HG02840 (cell line): ENCODE measurements at regions not wholly inside any gene's neighbourhood (a gene's known extent, or its start where the extent isn't known, plus 50 kb on each side); places are given as distances from the start of the nearest gene placed in this dataset.

Experiments used
- ATAC-seq: cut with Tn5 transposase; IDR thresholded peaks from one replicate; pipeline ENCODE4 v1.9.1; 2021; ENCODE audit warnings: mild to moderate bottlenecking, moderate library complexity, moderate number of reproducible peaks; ENCODE audit not compliant: unreplicated experiment, low FRiP score

DNA sequence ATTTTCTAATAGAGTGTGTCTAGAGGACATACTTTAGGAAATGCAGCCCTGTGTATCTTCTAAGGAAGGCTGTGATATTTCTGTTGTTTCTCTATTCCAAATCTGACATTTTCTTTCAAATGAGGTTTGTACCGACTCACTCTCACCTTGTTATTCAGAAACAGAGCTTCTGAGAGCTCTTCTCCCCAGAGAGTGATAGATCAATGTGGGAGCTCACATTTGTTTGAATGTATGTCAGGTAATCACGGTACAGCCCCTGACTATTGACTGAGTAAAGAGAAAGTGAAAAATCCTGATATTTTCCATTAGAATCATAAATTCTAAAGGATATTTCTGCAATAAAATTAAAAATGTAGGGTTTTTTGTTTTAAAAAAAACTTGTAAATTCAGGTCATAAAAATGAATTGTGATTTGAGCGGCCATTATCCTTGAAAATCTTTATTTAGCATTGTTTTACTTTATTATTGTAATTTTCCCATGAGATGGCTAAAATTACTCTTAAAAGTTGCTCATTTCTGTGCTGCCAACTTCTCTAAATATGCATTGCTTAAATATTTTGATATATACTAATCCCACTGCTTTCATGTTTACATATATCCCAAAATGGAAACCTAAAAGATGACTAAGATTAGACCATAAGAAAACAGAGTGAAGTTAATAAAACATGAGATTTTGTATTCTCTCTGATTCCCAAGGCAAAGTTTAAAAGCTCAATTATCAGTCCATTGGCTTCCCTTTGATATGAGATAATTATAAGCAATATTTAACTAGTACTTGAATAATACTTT is 1226.8 kb upstream of the CITED2 start:
- ATAC-seq = no peak

DNA sequence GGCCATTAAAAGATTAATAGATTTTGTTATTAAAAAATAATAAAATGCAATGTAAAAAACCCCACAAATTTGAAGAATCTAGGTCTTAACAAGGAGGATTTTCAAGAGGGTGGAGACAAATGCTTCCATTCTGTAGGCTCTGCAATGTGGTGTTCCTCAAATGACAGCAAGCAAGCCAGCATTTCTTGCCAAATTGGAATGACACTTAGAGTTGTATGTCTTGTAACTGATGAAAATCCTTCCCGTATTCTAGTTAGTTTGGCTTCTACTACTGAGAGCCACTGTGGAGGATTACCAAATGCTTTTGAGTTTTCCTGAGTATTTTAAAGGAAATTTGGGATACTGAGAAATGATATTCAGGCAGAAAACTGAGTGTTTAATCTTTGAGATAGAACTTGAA is 1225.5 kb upstream of the CITED2 start:
- no peak for ATAC-seq

DNA sequence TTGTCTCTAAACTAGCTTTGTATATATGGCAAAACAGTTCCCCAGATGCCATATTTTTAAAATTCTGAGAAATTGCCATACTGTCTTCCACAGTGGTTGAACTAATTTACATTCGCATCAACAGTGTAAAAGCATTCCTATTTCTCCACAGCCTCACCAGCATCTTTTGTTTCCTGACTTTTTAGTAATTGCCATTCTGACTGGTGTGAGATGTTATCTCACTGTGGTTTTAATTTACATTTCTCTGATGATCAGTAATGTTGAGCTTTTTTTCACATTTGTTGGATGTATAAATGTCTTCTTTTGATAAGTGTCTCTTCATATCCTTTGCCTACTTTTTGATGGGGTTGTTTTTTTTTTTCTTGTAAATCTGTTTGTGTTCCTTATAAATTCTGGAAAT is 1222.7 kb upstream of the CITED2 start:
- ATAC-seq = no peak

DNA sequence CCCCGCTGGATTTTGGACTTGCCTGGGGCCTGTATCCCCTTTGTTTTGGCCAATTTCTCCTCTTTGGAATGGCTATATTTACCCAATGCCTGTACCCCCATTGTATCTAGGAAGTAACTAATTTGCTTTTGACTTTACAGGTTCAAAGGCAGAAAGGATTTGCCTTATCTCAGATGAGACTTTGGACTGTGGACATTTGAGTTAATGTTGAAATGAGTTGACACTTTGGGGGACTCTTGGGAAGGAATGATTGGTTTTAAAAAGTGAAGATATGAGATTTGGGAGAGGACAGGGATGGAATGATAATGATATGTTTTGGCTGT is 1220.3 kb upstream of the CITED2 start:
- no peak for ATAC-seq

DNA sequence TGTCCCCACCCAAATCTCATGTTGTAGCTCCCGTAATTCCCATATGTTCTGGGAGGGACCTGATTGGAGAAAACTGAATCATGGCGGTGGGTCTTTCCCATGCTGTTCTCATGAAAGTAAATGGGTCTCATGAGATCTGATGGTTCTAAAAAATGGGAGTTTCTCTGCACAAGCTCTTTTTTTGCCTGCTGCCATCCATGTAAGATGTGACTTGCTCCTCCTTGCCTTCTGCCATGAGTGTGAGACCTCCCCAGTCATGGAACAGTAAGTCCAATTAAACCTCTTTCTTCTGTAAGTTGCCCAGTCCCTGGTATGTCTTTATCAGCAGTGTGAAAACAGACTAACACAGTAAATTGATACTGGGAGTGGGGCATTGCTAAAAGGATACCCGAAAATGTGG is 1218.4 kb upstream of the CITED2 start:
- ATAC-seq = no peak

- ATAC-seq = no peak
Observed at GRCh38 chr6:140590641-140591040, 1216.2 kb upstream of the CITED2 start.

- peak; percentile 84 for ATAC-seq
Observed at GRCh38 chr6:140586426-140587061, 1212.1 kb upstream of the CITED2 start.

GRCh38 chr6:140581601-140582000 is 1207.2 kb upstream of the CITED2 start:
- ATAC-seq = no peak

- ATAC-seq = no peak
Observed at GRCh38 chr6:140579918-140580317, 1205.5 kb upstream of the CITED2 start.

GRCh38 chr6:140576004-140576555 is 1201.6 kb upstream of the CITED2 start:
- no peak for ATAC-seq

DNA sequence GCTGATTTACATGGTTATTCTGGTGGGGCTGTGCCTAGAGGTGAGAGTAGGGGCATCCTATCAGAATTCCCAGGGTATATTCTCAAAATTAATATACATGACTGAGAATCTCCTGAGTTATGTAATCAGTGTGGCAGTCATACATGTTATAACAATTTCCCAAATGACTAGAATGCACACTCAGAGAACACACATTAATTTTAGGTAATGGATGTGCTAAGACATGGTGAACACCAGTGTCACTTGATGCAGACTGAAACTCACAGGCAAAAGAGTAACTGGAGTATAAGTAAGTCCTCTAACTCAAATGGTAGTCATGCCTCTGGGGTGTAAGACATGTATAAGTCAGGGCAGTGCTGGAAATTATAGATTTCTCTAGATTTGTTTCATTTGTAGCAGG is 1198.4 kb upstream of the CITED2 start:
- no peak for ATAC-seq

DNA sequence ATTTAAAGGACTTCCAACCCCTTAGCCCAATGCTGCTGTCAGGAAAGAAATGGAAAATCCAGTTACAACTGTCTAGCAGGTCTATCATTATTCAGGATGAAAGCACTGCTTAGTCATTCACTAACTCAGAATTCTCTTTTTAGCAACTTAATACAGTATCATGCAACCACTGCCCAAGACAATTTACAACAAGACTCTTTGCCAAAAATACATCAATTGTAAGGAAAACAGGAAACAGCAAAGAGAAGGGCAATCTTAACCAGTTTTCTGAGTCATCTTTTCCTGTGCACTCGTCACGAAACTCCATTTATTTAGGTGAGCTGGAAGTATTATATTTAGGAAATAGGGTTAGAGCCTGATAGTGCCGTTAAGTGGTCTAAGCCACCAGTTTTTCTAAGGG is 1197.7 kb upstream of the CITED2 start:
- no peak for ATAC-seq

- ATAC-seq = no peak
Observed at GRCh38 chr6:140571145-140571544, 1196.7 kb upstream of the CITED2 start.

GRCh38 chr6:140567466-140567865 is 1193.0 kb upstream of the CITED2 start:
- no peak for ATAC-seq

- ATAC-seq = no peak
Observed at GRCh38 chr6:140566781-140567277, 1192.4 kb upstream of the CITED2 start.

- ATAC-seq = no peak
Observed at GRCh38 chr6:140563728-140564127, 1189.3 kb upstream of the CITED2 start.

DNA sequence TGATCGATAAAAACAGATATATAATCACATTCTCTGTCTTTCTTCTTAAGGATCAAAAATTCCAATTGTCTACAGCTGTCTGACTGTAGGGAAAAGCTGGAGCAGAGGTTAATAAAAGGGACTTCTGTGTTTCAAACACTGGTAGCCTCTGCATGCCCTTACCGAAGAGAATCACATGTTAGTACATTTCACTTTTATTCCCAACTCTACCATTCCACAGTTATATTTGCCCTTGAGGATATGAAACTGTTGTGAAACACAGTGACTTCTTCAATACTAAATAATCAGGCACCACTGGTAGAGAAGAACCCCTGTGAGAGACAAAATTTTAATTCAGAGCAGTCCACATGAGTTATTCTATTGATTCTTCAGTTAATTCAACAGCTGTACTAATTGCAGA is 1187.3 kb upstream of the CITED2 start:
- no peak for ATAC-seq

DNA sequence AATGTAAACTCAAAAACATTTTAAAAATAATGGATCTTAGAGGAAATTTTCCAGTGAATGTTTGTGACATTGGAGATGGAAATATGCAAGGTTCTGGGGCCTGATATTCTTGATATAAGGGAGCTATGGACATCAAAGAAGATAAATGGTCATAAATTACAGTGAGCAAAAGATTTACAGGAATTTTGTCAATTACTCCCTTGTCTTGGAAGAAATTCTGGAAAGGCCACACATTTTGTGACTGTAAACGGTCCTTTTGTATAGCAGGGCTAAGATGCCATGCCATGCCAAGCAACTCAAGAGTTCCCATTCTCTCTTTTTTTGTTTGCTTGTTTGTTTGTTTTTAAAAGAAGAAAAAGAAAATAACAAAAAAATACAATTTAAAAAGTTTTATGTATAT is 1186.2 kb upstream of the CITED2 start:
- no peak for ATAC-seq

- ATAC-seq = no peak
Observed at GRCh38 chr6:140559458-140559857, 1185.0 kb upstream of the CITED2 start.

GRCh38 chr6:140554421-140554820 is 1180.0 kb upstream of the CITED2 start:
- no peak for ATAC-seq

- ATAC-seq = no peak
Observed at GRCh38 chr6:140548366-140548765, 1173.9 kb upstream of the CITED2 start.

DNA sequence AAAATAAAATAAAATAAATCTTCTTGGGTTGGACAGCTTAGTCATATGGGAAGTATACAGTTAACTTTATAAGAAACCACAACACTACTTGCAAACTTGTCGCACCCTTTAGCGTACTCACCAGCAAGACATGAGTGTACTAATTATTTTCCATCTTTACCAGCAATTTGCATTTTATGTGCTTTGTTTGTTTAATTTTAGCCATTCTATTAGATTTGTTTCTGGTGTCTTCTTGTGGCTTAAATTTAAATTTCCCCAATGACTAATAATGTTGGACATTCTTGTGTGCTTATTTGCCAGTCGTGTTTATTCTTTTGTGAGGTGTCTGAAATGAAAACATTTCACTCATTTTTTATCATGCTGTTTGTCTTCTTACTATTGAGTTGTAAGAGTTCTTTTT is 1172.2 kb upstream of the CITED2 start:
- no peak for ATAC-seq
